ENCODE measurements at regions not wholly inside any gene's neighbourhood (a gene's known extent, or its start where the extent isn't known, plus 50 kb on each side); places are given as distances from the start of the nearest gene placed in this dataset.

- TF ChIP-seq ZNF561 (CRISPR knock-in tag; conservative IDR thresholded peaks at IDR 0.05): no peak
Observed at GRCh38 chr2:221997683-221998082, 301.1 kb downstream of the PAX3 start (continued).

- BruUV-seq (replicated peaks): no TSS peak
- in situ Hi-C loops (cut with MboI): no loop called here
Observed at GRCh38 chr2:221997100-221997499, 301.7 kb downstream of the PAX3 start.

More at GRCh38 chr2:221997100-221997499, 301.7 kb downstream of the PAX3 start:
- H4K20me1 ChIP-seq (replicated peaks; ENCODE audit: control insufficient read depth, insufficient read depth, low read length): no peaks in the 10 kb centered on the region
- no peaks in the 10 kb centered on the region for H3K36me3 ChIP-seq (ENCODE audit: control insufficient read depth, insufficient read depth, low read length)
- DNase-seq (ENCODE audit: extremely low read depth in 1 of 4, low spot score in 3 of 4) (no peak), ATAC-seq (no peak), FAIRE-seq (no peak)
- H2AFZ ChIP-seq (ENCODE audit: low read depth, low read length): no peak overlapping the region
- no peaks in the 10 kb centered on the region for H3K9me3 ChIP-seq (replicated peaks; ENCODE audit: control insufficient read depth, insufficient read depth, low read depth, low read length)
- ChIA-PET CTCF (ENCODE audit: low intra/inter-chr PET ratio) (no interaction called here), POLR2A (no interaction called here)
- H3K27me3 ChIP-seq (ENCODE audit: control insufficient read depth in 2 of 2, insufficient read depth in 2 of 2, low read length in 2 of 2): no peaks in the 10 kb centered on the region
- H3K4me1 ChIP-seq (replicated peaks in 1 of 2; ENCODE audit: control insufficient read depth in 2 of 2, insufficient read depth in 2 of 2, low read length in 2 of 2): no peaks in the 10 kb centered on the region
- whole genome bisulfite sequencing (ENCODE audit: insufficient coverage, low coverage, missing lambda C conversion rate): 3% methylated on average over 3 of the region's 3 CpGs
- H3K4me3 ChIP-seq: no peak overlapping the region
- TF ChIP-seq ZFP91 (CRISPR knock-in tag; IDR thresholded peaks at IDR 0.05) (no peak), TBL1XR1 (IDR thresholded peaks at IDR 0.05; ENCODE audit: low read length in 2 of 2) (no peak), MCM5 (IDR thresholded peaks at IDR 0.05; ENCODE audit: low read depth) (no peak), PPARD (CRISPR knock-in tag; IDR thresholded peaks at IDR 0.05) (no peak), CEBPZ (IDR thresholded peaks at IDR 0.05; ENCODE audit: borderline replicate concordance, low read depth, low read length) (no peak), TCFL5 (CRISPR knock-in tag; conservative IDR thresholded peaks at IDR 0.05) (no peak), RBM22 (IDR thresholded peaks at IDR 0.05; ENCODE audit: low read depth, low read length, poor library complexity, severe bottlenecking) (no peak), EWSR1 (IDR thresholded peaks at IDR 0.05; ENCODE audit: borderline replicate concordance, low read depth, partially characterized antibody) (no peak), ZNF354B (CRISPR knock-in tag; IDR thresholded peaks at IDR 0.05) (no peak), ZBTB7A (IDR thresholded peaks at IDR 0.05; ENCODE audit: borderline replicate concordance, control insufficient read depth, low read depth, low read length) (no peak), ELK1 (CRISPR knock-in tag; IDR thresholded peaks at IDR 0.05) (no peak), TAF7 (tag; IDR thresholded peaks at IDR 0.05) (no peak)
- no peak overlapping the region for H3K9ac ChIP-seq (ENCODE audit: insufficient read depth in 1 of 2, low read depth in 2 of 2, low read length in 2 of 2)
- no peaks in the 10 kb centered on the region for H3K79me2 ChIP-seq (ENCODE audit: control insufficient read depth, insufficient read depth, low read length)
- intact Hi-C loops (cut with micrococcal nuclease): no loop called here
- H3K9me1 ChIP-seq (ENCODE audit: control insufficient read depth, insufficient read depth, low read length): no peaks in the 10 kb centered on the region
- H3K27ac ChIP-seq (ENCODE audit: extremely low read depth, low read depth, low read length): no peak overlapping the region
- H3K4me2 ChIP-seq (ENCODE audit: insufficient read depth, low read length): no peak overlapping the region

All from K562 (cell line).